ENCODE measurements at regions not wholly inside any gene's neighbourhood (a gene's known extent, or its start where the extent isn't known, plus 50 kb on each side); places are given as distances from the start of the nearest gene placed in this dataset.
A peak's percentile ranks its signal among the peaks of the same experiment; 100 is the strongest.

GRCh38 chr1:73910062-73910461 lies 287.9 kb downstream of the LRRIQ3 start:
- Histone ChIP-seq H3K18ac (ENCODE audit: low read length) (no peak overlapping the region), H3K9me3 (ENCODE audit: insufficient read depth, low read depth, low read length) (no peaks in the 10 kb centered on the region), H3K4me3 (ENCODE audit: low read depth, low read length) (no peak overlapping the region), H3K79me2 (ENCODE audit: control insufficient read depth, insufficient read depth, low read length, poor library complexity) (no peaks in the 10 kb centered on the region), H3K9ac (ENCODE audit: low read length) (no peak overlapping the region), H2BK120ac (ENCODE audit: insufficient read depth, low read length, poor library complexity) (no peak overlapping the region), H3K14ac (ENCODE audit: low read length) (no peak overlapping the region), H4K91ac (ENCODE audit: low read depth, low read length) (no peak overlapping the region), H2AK5ac (ENCODE audit: low read length) (no peak overlapping the region), H2BK12ac (ENCODE audit: low read length) (no peak overlapping the region), H3K27me3 (ENCODE audit: insufficient read depth, low read length) (no peaks in the 10 kb centered on the region), H3K4me1 (ENCODE audit: control insufficient read depth in 1 of 2, insufficient read depth in 2 of 2, low read length in 2 of 2) (no peaks in the 10 kb centered on the region), H3K36me3 (ENCODE audit: control insufficient read depth in 1 of 2, insufficient read depth in 2 of 2, low read length in 2 of 2) (no peaks in the 10 kb centered on the region), H3K4me2 (ENCODE audit: low read length) (no peak overlapping the region), H4K12ac (ENCODE audit: low read depth, low read length) (no peak overlapping the region), H3K4ac (ENCODE audit: low read depth, low read length) (no peak overlapping the region), H3K79me1 (ENCODE audit: low read length) (no peaks in the 10 kb centered on the region), H2AFZ (ENCODE audit: insufficient read depth, low read length, poor library complexity) (no peak overlapping the region), H4K8ac (ENCODE audit: low read depth, low read length) (no peak overlapping the region), H3K23ac (ENCODE audit: low read length) (no peak overlapping the region), H2BK5ac (ENCODE audit: low read depth, low read length, poor library complexity) (no peak overlapping the region), H3K27ac (ENCODE audit: low read depth, low read length) (no peak overlapping the region)
- no peak for DNase-seq
- WGBS (ENCODE audit: extremely low coverage, insufficient coverage, insufficient read length), result no CpG with 5 or more reads among the region's 2 CpGs

GRCh38 chr1:73909043-73909562 lies 288.9 kb downstream of the LRRIQ3 start:
- no peak overlapping the region for H3K23ac ChIP-seq (ENCODE audit: low read length)
- H4K12ac ChIP-seq (ENCODE audit: low read depth, low read length), result no peak overlapping the region
- no peaks in the 10 kb centered on the region for H3K79me1 ChIP-seq (ENCODE audit: low read length)
- no peak overlapping the region for H4K8ac ChIP-seq (ENCODE audit: low read depth, low read length)
- H3K27me3 ChIP-seq (ENCODE audit: insufficient read depth, low read length), result no peaks in the 10 kb centered on the region
- H3K4me3 ChIP-seq (ENCODE audit: low read depth, low read length), result no peak overlapping the region
- WGBS (ENCODE audit: extremely low coverage, insufficient coverage, insufficient read length), result no CpG with 5 or more reads among the region's 2 CpGs
- H3K18ac ChIP-seq (ENCODE audit: low read length), result no peak overlapping the region
- H2AK5ac ChIP-seq (ENCODE audit: low read length), result no peak overlapping the region
- no peak overlapping the region for H2BK12ac ChIP-seq (ENCODE audit: low read length)
- no peak overlapping the region for H3K27ac ChIP-seq (ENCODE audit: low read depth, low read length)
- H2BK120ac ChIP-seq (ENCODE audit: insufficient read depth, low read length, poor library complexity), result no peak overlapping the region
- no peak overlapping the region for H3K4me2 ChIP-seq (ENCODE audit: low read length)
- H3K4me1 ChIP-seq (ENCODE audit: control insufficient read depth in 1 of 2, insufficient read depth in 2 of 2, low read length in 2 of 2), result no peaks in the 10 kb centered on the region
- no peaks in the 10 kb centered on the region for H3K79me2 ChIP-seq (ENCODE audit: control insufficient read depth, insufficient read depth, low read length, poor library complexity)
- no peak overlapping the region for H2BK5ac ChIP-seq (ENCODE audit: low read depth, low read length, poor library complexity)
- H3K9me3 ChIP-seq (ENCODE audit: insufficient read depth, low read depth, low read length), result no peaks in the 10 kb centered on the region
- H3K4ac ChIP-seq (ENCODE audit: low read depth, low read length), result no peak overlapping the region
- H3K36me3 ChIP-seq (ENCODE audit: control insufficient read depth in 1 of 2, insufficient read depth in 2 of 2, low read length in 2 of 2), result no peaks in the 10 kb centered on the region
- no peak overlapping the region for H4K91ac ChIP-seq (ENCODE audit: low read depth, low read length)
- no peak overlapping the region for H2AFZ ChIP-seq (ENCODE audit: insufficient read depth, low read length, poor library complexity)
- no peak for DNase-seq
- H3K14ac ChIP-seq (ENCODE audit: low read length), result no peak overlapping the region
- no peak overlapping the region for H3K9ac ChIP-seq (ENCODE audit: low read length)

GRCh38 chr1:73907051-73907450 lies 290.9 kb downstream of the LRRIQ3 start:
- H3K9ac ChIP-seq (ENCODE audit: low read length), result no peak overlapping the region

GRCh38 chr1:73903092-73903491 lies 294.9 kb downstream of the LRRIQ3 start:
- no peak overlapping the region for H3K4me2 ChIP-seq (ENCODE audit: low read length)

More at GRCh38 chr1:73907051-73907450, 290.9 kb downstream of the LRRIQ3 start:
- Histone ChIP-seq H4K12ac (ENCODE audit: low read depth, low read length) (no peak overlapping the region), H2AK5ac (ENCODE audit: low read length) (no peak overlapping the region), H3K4me3 (ENCODE audit: low read depth, low read length) (no peak overlapping the region), H3K36me3 (ENCODE audit: control insufficient read depth in 1 of 2, insufficient read depth in 2 of 2, low read length in 2 of 2) (no peaks in the 10 kb centered on the region), H3K23ac (ENCODE audit: low read length) (no peak overlapping the region), H3K27me3 (ENCODE audit: insufficient read depth, low read length) (no peaks in the 10 kb centered on the region), H3K4me1 (ENCODE audit: control insufficient read depth in 1 of 2, insufficient read depth in 2 of 2, low read length in 2 of 2) (no peaks in the 10 kb centered on the region), H2BK5ac (ENCODE audit: low read depth, low read length, poor library complexity) (no peak overlapping the region), H3K4me2 (ENCODE audit: low read length) (no peak overlapping the region), H3K27ac (ENCODE audit: low read depth, low read length) (no peak overlapping the region), H3K14ac (ENCODE audit: low read length) (no peak overlapping the region), H3K79me1 (ENCODE audit: low read length) (no peaks in the 10 kb centered on the region), H3K18ac (ENCODE audit: low read length) (no peak overlapping the region), H4K91ac (ENCODE audit: low read depth, low read length) (no peak overlapping the region), H3K4ac (ENCODE audit: low read depth, low read length) (no peak overlapping the region), H2AFZ (ENCODE audit: insufficient read depth, low read length, poor library complexity) (no peak overlapping the region), H3K79me2 (ENCODE audit: control insufficient read depth, insufficient read depth, low read length, poor library complexity) (no peaks in the 10 kb centered on the region), H3K9me3 (ENCODE audit: insufficient read depth, low read depth, low read length) (no peaks in the 10 kb centered on the region), H2BK120ac (ENCODE audit: insufficient read depth, low read length, poor library complexity) (no peak overlapping the region), H4K8ac (ENCODE audit: low read depth, low read length) (peak overlapping the region; percentile 47), H2BK12ac (ENCODE audit: low read length) (no peak overlapping the region)
- peak in 1 of 2 donors; percentile 21 for DNase-seq
- WGBS (ENCODE audit: extremely low coverage, insufficient coverage, insufficient read length), result no CpG with 5 or more reads among the region's 1 CpG

More at GRCh38 chr1:73903092-73903491, 294.9 kb downstream of the LRRIQ3 start:
- Histone ChIP-seq H3K79me2 (ENCODE audit: control insufficient read depth, insufficient read depth, low read length, poor library complexity) (no peaks in the 10 kb centered on the region), H3K4me1 (ENCODE audit: control insufficient read depth in 1 of 2, insufficient read depth in 2 of 2, low read length in 2 of 2) (peaks cover 0 to 2% of the 10 kb centered on the region in 2 experiments), H3K79me1 (ENCODE audit: low read length) (peaks cover 2% of the 10 kb centered on the region), H3K18ac (ENCODE audit: low read length) (no peak overlapping the region), H3K9ac (ENCODE audit: low read length) (no peak overlapping the region), H3K4me3 (ENCODE audit: low read depth, low read length) (no peak overlapping the region), H4K91ac (ENCODE audit: low read depth, low read length) (no peak overlapping the region), H4K12ac (ENCODE audit: low read depth, low read length) (no peak overlapping the region), H2AK5ac (ENCODE audit: low read length) (no peak overlapping the region), H2BK120ac (ENCODE audit: insufficient read depth, low read length, poor library complexity) (no peak overlapping the region), H2BK12ac (ENCODE audit: low read length) (no peak overlapping the region), H3K27ac (ENCODE audit: low read depth, low read length) (no peak overlapping the region), H4K8ac (ENCODE audit: low read depth, low read length) (no peak overlapping the region), H3K23ac (ENCODE audit: low read length) (no peak overlapping the region), H3K9me3 (ENCODE audit: insufficient read depth, low read depth, low read length) (no peaks in the 10 kb centered on the region), H2BK5ac (ENCODE audit: low read depth, low read length, poor library complexity) (no peak overlapping the region), H3K36me3 (ENCODE audit: control insufficient read depth in 1 of 2, insufficient read depth in 2 of 2, low read length in 2 of 2) (no peaks in the 10 kb centered on the region), H3K27me3 (ENCODE audit: insufficient read depth, low read length) (no peaks in the 10 kb centered on the region), H2AFZ (ENCODE audit: insufficient read depth, low read length, poor library complexity) (no peak overlapping the region), H3K14ac (ENCODE audit: low read length) (no peak overlapping the region), H3K4ac (ENCODE audit: low read depth, low read length) (no peak overlapping the region)
- peak in 1 of 2 donors; percentile 43 for DNase-seq
- no CpG with 5 or more reads among the region's 3 CpGs for WGBS (ENCODE audit: extremely low coverage, insufficient coverage, insufficient read length)
